H9 (cell line): ENCODE measurements at regions not wholly inside any gene's neighbourhood (a gene's known extent, or its start where the extent isn't known, plus 50 kb on each side); places are given as distances from the start of the nearest gene placed in this dataset.

Source experiments
- DNase-seq: peaks from one replicate; pipeline ENCODE4 v3.0.0-alpha.2; 2017
- H2AFZ ChIP-seq: one replicate; pipeline ENCODE4 v1.6.1; 2013; ENCODE audit warnings: mild to moderate bottlenecking, low read length, control low read depth, moderate library complexity
- H2AK5ac ChIP-seq: 2 replicates; pipeline ENCODE4 v1.6.1; 2013; ENCODE audit warnings: low read length, control low read depth, mixed read lengths; ENCODE audit not compliant: insufficient read length
- H2BK120ac ChIP-seq: one replicate; pipeline ENCODE4 v1.6.1; 2013; ENCODE audit warnings: low read depth, mild to moderate bottlenecking, low read length, control low read depth, inconsistent platforms; ENCODE audit not compliant: poor library complexity, severe bottlenecking
- H2BK12ac ChIP-seq: 2 replicates; pipeline ENCODE4 v1.6.1; 2013; ENCODE audit warnings: low read length, control low read depth, mixed read lengths, low read depth; ENCODE audit not compliant: insufficient read length
- H2BK15ac ChIP-seq: 2 replicates; pipeline ENCODE4 v1.6.1; 2013; ENCODE audit warnings: low read depth, low read length, control low read depth
- H2BK20ac ChIP-seq: one replicate; pipeline ENCODE4 v1.6.1; 2013; ENCODE audit warnings: low read depth, mild to moderate bottlenecking, low read length, control low read depth, inconsistent platforms; ENCODE audit not compliant: poor library complexity, severe bottlenecking
- H2BK5ac ChIP-seq: 2 replicates; pipeline ENCODE4 v1.6.1; 2013; ENCODE audit warnings: low read length, control low read depth, mixed read lengths; ENCODE audit not compliant: insufficient read length
- H3K14ac ChIP-seq: 2 replicates; pipeline ENCODE4 v1.6.1; 2013; ENCODE audit warnings: low read length, control low read depth; ENCODE audit not compliant: insufficient read depth
- H3K18ac ChIP-seq: 2 replicates; pipeline ENCODE4 v1.6.1; 2013; ENCODE audit warnings: low read depth, mild to moderate bottlenecking, mixed read lengths, low read length, control low read depth; ENCODE audit not compliant: insufficient read length
- H3K23ac ChIP-seq: 2 replicates; pipeline ENCODE4 v1.6.1; 2013; ENCODE audit warnings: low read length, control low read depth, mixed read lengths, low read depth; ENCODE audit not compliant: insufficient read length
- H3K23me2 ChIP-seq: 2 replicates; pipeline ENCODE4 v1.6.1; 2013; ENCODE audit warnings: low read depth, mild to moderate bottlenecking, mixed read lengths, low read length, control low read depth; ENCODE audit not compliant: insufficient read length, poor library complexity, severe bottlenecking
- H3K27ac ChIP-seq: 2 replicates; pipeline ENCODE4 v1.5.1; 2013; ENCODE audit warnings: low read length, control low read depth, mixed read lengths, low read depth; ENCODE audit not compliant: insufficient read length
- H3K27me3 ChIP-seq: 2 replicates; pipeline ENCODE4 v1.6.1; 2013; ENCODE audit warnings: low read length, control low read depth, inconsistent platforms; ENCODE audit not compliant: insufficient read depth
- H3K4ac ChIP-seq: 2 replicates; pipeline ENCODE4 v1.6.1; 2013; ENCODE audit warnings: low read depth, mild to moderate bottlenecking, control low read depth, inconsistent platforms, low read length, moderate library complexity
- H3K4me1 ChIP-seq: 2 replicates; pipeline ENCODE4 v1.6.1; 2013; ENCODE audit warnings: low read length, control low read depth, inconsistent platforms; ENCODE audit not compliant: insufficient read depth
- H3K4me2 ChIP-seq: 2 replicates; pipeline ENCODE4 v1.6.1; 2013; ENCODE audit warnings: low read length, control low read depth, mixed read lengths; ENCODE audit not compliant: insufficient read length, insufficient read depth
- H3K56ac ChIP-seq: 2 replicates; pipeline ENCODE4 v1.6.1; 2013; ENCODE audit warnings: low read depth, mild to moderate bottlenecking, mixed read lengths, low read length, control low read depth; ENCODE audit not compliant: insufficient read length
- H3K79me1 ChIP-seq: 2 replicates; pipeline ENCODE4 v1.6.1; 2013; ENCODE audit warnings: low read depth, mild to moderate bottlenecking, moderate library complexity, low read length, control low read depth, inconsistent platforms; ENCODE audit not compliant: insufficient read depth, poor library complexity, severe bottlenecking
- H3K79me2 ChIP-seq: 2 replicates; pipeline ENCODE4 v1.6.1; 2013; ENCODE audit warnings: low read length, control low read depth, inconsistent platforms; ENCODE audit not compliant: insufficient read depth
- H3K9ac ChIP-seq: 2 replicates; pipeline ENCODE4 v1.6.1; 2013; ENCODE audit warnings: low read length, control low read depth, mixed read lengths; ENCODE audit not compliant: insufficient read length; ENCODE audit errors: extremely low read depth
- H3K9me3 ChIP-seq: one replicate; pipeline ENCODE4 v1.6.1; 2013; ENCODE audit warnings: low read depth, low read length, inconsistent platforms; ENCODE audit not compliant: control insufficient read depth
- H3T11ph ChIP-seq: one replicate; pipeline ENCODE4 v1.6.1; 2013; ENCODE audit warnings: mild to moderate bottlenecking, low read length, control low read depth, inconsistent platforms
- H4K20me1 ChIP-seq: one replicate; pipeline ENCODE4 v1.6.1; 2013; ENCODE audit not compliant: control insufficient read depth, insufficient read length, insufficient read depth
- H4K5ac ChIP-seq: 2 replicates; pipeline ENCODE4 v1.6.1; 2013; ENCODE audit warnings: low read depth, mild to moderate bottlenecking, mixed read lengths, low read length, control low read depth; ENCODE audit not compliant: insufficient read length
- H4K8ac ChIP-seq: replicated peaks from 2 replicates; pipeline ENCODE4 v1.6.1; 2013; ENCODE audit warnings: low read length, control low read depth, mixed read lengths, low read depth; ENCODE audit not compliant: insufficient read length
- H4K91ac ChIP-seq: 2 replicates; pipeline ENCODE4 v1.6.1; 2013; ENCODE audit warnings: low read depth, mild to moderate bottlenecking, moderate library complexity, mixed read lengths, low read length, control low read depth; ENCODE audit not compliant: insufficient read length
- H3K27ac Mint-ChIP-seq, 3 experiments: 2 replicates in 2 of 3; 3 replicates in 1 of 3; pipeline ENCODE4 v1.8.0; 2020 to 2021; ENCODE audit warnings: mixed read lengths in 3 of 3, mild to moderate bottlenecking in 1 of 3, moderate library complexity in 1 of 3
- H3K27me3 Mint-ChIP-seq: 2 replicates; pipeline ENCODE4 v1.8.0; 2021; ENCODE audit warnings: low read depth, mild to moderate bottlenecking, moderate library complexity, mixed read lengths
- H3K36me3 Mint-ChIP-seq, 3 experiments: 2 replicates in 2 of 3; 3 replicates in 1 of 3; pipeline ENCODE4 v1.8.0; 2020 to 2021; ENCODE audit warnings: low read depth in 3 of 3, mixed read lengths in 3 of 3; ENCODE audit not compliant: insufficient read depth in 1 of 3
- H3K4me1 Mint-ChIP-seq, 2 experiments: 2 replicates each; pipeline ENCODE4 v1.8.0; 2020; ENCODE audit warnings: mixed read lengths in 2 of 2
- H3K4me3 Mint-ChIP-seq, 2 experiments: 2 replicates in 1 of 2; 3 replicates in 1 of 2; pipeline ENCODE4 v1.8.0; 2020 to 2021; ENCODE audit warnings: mild to moderate bottlenecking in 2 of 2, mixed read lengths in 2 of 2, moderate library complexity in 1 of 2
- H3K9me3 Mint-ChIP-seq, 2 experiments: 2 replicates in 1 of 2; 3 replicates in 1 of 2; pipeline ENCODE4 v1.8.0; 2020; ENCODE audit warnings: mild to moderate bottlenecking in 2 of 2, mixed read lengths in 2 of 2, moderate library complexity in 1 of 2
- WGBS: extraction: QIAGEN DNeasy Blood & Tissue Kit; methylation state at CpG from one replicate; pipeline ENCODE4 v1.1.7; 2013; ENCODE audit warnings: missing lambda C conversion rate, low lambda C conversion rate, mixed read lengths; ENCODE audit not compliant: insufficient read length; ENCODE audit errors: extremely low coverage; 5-methylcytosine and 5-hydroxymethylcytosine counted together
- TF ChIP-seq, protein P1 (sequence below): fragments of 200-600 bp; sonication (generic); conservative IDR thresholded peaks from 3 replicates; pipeline ENCODE4 v1.8.0; 2021; ENCODE audit warnings: antibody characterized with exemption, mild to moderate bottlenecking

DNA sequence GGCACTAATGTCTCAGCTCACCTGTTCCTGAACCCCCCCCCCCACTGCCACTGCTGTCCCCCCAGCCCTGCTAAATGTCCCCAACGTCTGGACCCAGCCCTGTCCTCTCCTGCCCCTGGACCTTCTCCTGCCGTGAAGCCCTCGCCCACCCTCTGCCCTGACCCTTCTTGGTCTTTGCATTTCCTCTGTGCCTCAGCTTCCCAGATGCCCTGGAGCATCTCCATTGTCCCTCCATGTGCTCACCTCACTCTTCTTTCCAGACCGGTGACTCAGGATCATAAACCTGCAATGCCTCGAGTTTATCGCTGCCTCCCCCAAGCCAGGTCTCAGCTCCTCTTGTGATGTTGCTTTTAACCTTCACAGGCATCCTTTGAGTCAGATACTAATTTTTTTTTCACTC is 416.4 kb downstream of the BRD1 start:
- H4K8ac ChIP-seq = no peak overlapping the region
- no peak overlapping the region for H3K9ac ChIP-seq
- H3K27me3 ChIP-seq = no peaks in the 10 kb centered on the region
- DNase-seq = no peak
- TF ChIP-seq, protein P1, sequence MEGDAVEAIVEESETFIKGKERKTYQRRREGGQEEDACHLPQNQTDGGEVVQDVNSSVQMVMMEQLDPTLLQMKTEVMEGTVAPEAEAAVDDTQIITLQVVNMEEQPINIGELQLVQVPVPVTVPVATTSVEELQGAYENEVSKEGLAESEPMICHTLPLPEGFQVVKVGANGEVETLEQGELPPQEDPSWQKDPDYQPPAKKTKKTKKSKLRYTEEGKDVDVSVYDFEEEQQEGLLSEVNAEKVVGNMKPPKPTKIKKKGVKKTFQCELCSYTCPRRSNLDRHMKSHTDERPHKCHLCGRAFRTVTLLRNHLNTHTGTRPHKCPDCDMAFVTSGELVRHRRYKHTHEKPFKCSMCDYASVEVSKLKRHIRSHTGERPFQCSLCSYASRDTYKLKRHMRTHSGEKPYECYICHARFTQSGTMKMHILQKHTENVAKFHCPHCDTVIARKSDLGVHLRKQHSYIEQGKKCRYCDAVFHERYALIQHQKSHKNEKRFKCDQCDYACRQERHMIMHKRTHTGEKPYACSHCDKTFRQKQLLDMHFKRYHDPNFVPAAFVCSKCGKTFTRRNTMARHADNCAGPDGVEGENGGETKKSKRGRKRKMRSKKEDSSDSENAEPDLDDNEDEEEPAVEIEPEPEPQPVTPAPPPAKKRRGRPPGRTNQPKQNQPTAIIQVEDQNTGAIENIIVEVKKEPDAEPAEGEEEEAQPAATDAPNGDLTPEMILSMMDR = no peak
- Mint-ChIP-seq H3K27me3 (peaks cover 15% of the 10 kb centered on the region), H3K4me3 (no peak overlapping the region), H3K27ac (peak overlapping the region in 1 of 3 experiments; percentile 69; a peak in 1 of 7 replicates), H3K9me3 (peaks cover 0 to 3% of the 10 kb centered on the region in 2 experiments; a peak in 1 of 5 replicates), H3K36me3 (no peaks in the 10 kb centered on the region; a peak in 1 of 7 replicates), H3K4me1 (peaks cover 11 to 12% of the 10 kb centered on the region in 2 experiments)
- no peaks in the 10 kb centered on the region for H3K79me1 ChIP-seq
- H2BK15ac ChIP-seq = no peak overlapping the region
- no peak overlapping the region for H2AK5ac ChIP-seq
- H3K4me1 ChIP-seq = no peaks in the 10 kb centered on the region; the same call in 1 of the 2 replicates
- no peak overlapping the region for H3K18ac ChIP-seq
- H2BK5ac ChIP-seq = no peak overlapping the region
- no peak overlapping the region for H3T11ph ChIP-seq
- no peak overlapping the region for H2BK120ac ChIP-seq
- no peak overlapping the region for H2BK12ac ChIP-seq
- peaks cover 4% of the 10 kb centered on the region for H4K20me1 ChIP-seq
- no peak overlapping the region for H3K23ac ChIP-seq
- H3K23me2 ChIP-seq = no peaks in the 10 kb centered on the region
- no peak overlapping the region for H4K91ac ChIP-seq
- no peak overlapping the region for H4K5ac ChIP-seq
- no peak overlapping the region for H2BK20ac ChIP-seq
- no peak overlapping the region for H3K14ac ChIP-seq
- no peak overlapping the region for H3K27ac ChIP-seq
- no peak overlapping the region for H3K56ac ChIP-seq
- no CpG with 5 or more reads among the region's 6 CpGs for WGBS
- no peak overlapping the region for H2AFZ ChIP-seq
- H3K4ac ChIP-seq = no peak overlapping the region
- H3K9me3 ChIP-seq = no peaks in the 10 kb centered on the region
- no peak overlapping the region for H3K4me2 ChIP-seq
- H3K79me2 ChIP-seq = no peaks in the 10 kb centered on the region
